ENCODE measurements at regions not wholly inside any gene's neighbourhood (a gene's known extent, or its start where the extent isn't known, plus 50 kb on each side); places are given as distances from the start of the nearest gene placed in this dataset.

- no peaks in the 10 kb centered on the region for H3K27me3 ChIP-seq (ENCODE audit: control insufficient read depth in 4 of 4, insufficient read depth in 4 of 4, low read length in 3 of 4)
- no peaks in the 10 kb centered on the region for H3K36me3 ChIP-seq (ENCODE audit: control insufficient read depth in 4 of 4, insufficient read depth in 3 of 4, low read depth in 1 of 4, low read length in 3 of 4)
- no peaks in the 10 kb centered on the region for H3K4me1 ChIP-seq (ENCODE audit: control insufficient read depth in 4 of 4, insufficient read depth in 4 of 4, low read length in 3 of 4)
- no peak for DNase-seq (ENCODE audit: low spot score)
- H3K27ac ChIP-seq (ENCODE audit: low read depth in 1 of 2, low read length in 2 of 2), result no peak overlapping the region
- 85% methylated on average over 7 of the region's 7 CpGs for WGBS
- H3K9ac ChIP-seq (ENCODE audit: low read depth in 1 of 2, low read length in 2 of 2), result no peak overlapping the region
- no peaks in the 10 kb centered on the region for H3K9me3 ChIP-seq (ENCODE audit: control insufficient read depth in 4 of 4, low read length in 3 of 4)
- TF ChIP-seq YY1 (IDR thresholded peaks at IDR 0.05), result no peak
- TF ChIP-seq GABPA (IDR thresholded peaks at IDR 0.05 in 1 of 2, conservative IDR thresholded peaks at IDR 0.05 in 1 of 2), result no peak
- TF ChIP-seq FOXA2 (IDR thresholded peaks at IDR 0.05), result no peak
- no peak for TF ChIP-seq NR2F2 (IDR thresholded peaks at IDR 0.05)
- no peak for TF ChIP-seq TAF1 (conservative IDR thresholded peaks at IDR 0.05)
- TF ChIP-seq, protein P1, sequence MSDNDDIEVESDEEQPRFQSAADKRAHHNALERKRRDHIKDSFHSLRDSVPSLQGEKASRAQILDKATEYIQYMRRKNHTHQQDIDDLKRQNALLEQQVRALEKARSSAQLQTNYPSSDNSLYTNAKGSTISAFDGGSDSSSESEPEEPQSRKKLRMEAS (IDR thresholded peaks at IDR 0.05), result no peak
- TF ChIP-seq RXRA (IDR thresholded peaks at IDR 0.05), result no peak
- TF ChIP-seq EGR1 (IDR thresholded peaks at IDR 0.05; ENCODE audit: low read depth in 2 of 2), result no peak
- TF ChIP-seq RAD21 (IDR thresholded peaks at IDR 0.05), result no peak
- TF ChIP-seq SP1 (IDR thresholded peaks at IDR 0.05), result no peak
- TF ChIP-seq JUND (IDR thresholded peaks at IDR 0.05), result no peak
- TF ChIP-seq, protein P2, sequence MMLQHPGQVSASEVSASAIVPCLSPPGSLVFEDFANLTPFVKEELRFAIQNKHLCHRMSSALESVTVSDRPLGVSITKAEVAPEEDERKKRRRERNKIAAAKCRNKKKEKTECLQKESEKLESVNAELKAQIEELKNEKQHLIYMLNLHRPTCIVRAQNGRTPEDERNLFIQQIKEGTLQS (IDR thresholded peaks at IDR 0.05), result no peak
- no peak for TF ChIP-seq REST (IDR thresholded peaks at IDR 0.05)
- TF ChIP-seq HNF4A (conservative IDR thresholded peaks at IDR 0.05), result no peak
- TF ChIP-seq, protein P3, sequence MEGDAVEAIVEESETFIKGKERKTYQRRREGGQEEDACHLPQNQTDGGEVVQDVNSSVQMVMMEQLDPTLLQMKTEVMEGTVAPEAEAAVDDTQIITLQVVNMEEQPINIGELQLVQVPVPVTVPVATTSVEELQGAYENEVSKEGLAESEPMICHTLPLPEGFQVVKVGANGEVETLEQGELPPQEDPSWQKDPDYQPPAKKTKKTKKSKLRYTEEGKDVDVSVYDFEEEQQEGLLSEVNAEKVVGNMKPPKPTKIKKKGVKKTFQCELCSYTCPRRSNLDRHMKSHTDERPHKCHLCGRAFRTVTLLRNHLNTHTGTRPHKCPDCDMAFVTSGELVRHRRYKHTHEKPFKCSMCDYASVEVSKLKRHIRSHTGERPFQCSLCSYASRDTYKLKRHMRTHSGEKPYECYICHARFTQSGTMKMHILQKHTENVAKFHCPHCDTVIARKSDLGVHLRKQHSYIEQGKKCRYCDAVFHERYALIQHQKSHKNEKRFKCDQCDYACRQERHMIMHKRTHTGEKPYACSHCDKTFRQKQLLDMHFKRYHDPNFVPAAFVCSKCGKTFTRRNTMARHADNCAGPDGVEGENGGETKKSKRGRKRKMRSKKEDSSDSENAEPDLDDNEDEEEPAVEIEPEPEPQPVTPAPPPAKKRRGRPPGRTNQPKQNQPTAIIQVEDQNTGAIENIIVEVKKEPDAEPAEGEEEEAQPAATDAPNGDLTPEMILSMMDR (IDR thresholded peaks at IDR 0.05; ENCODE audit: low read depth, low read length, missing input control), result no peak
- TF ChIP-seq FOXA1 (IDR thresholded peaks at IDR 0.05), result no peak
- no peak overlapping the region for H3K4me3 ChIP-seq (ENCODE audit: low read depth in 1 of 3, low read length in 3 of 3)
Measured at GRCh38 chr2:142718576-142719155, 158.8 kb upstream of the KYNU start.

- 91% methylated on average over 6 of the region's 6 CpGs for WGBS
- no peaks in the 10 kb centered on the region for H3K27me3 ChIP-seq (ENCODE audit: control insufficient read depth in 4 of 4, insufficient read depth in 4 of 4, low read length in 3 of 4)
- no peak overlapping the region for H3K4me3 ChIP-seq (ENCODE audit: low read depth in 1 of 3, low read length in 3 of 3)
- no peak overlapping the region for H3K9ac ChIP-seq (ENCODE audit: low read depth in 1 of 2, low read length in 2 of 2)
- no peaks in the 10 kb centered on the region for H3K36me3 ChIP-seq (ENCODE audit: control insufficient read depth in 4 of 4, insufficient read depth in 3 of 4, low read depth in 1 of 4, low read length in 3 of 4)
- no peaks in the 10 kb centered on the region for H3K9me3 ChIP-seq (ENCODE audit: control insufficient read depth in 4 of 4, low read length in 3 of 4)
- no peak overlapping the region for H3K27ac ChIP-seq (ENCODE audit: low read depth in 1 of 2, low read length in 2 of 2)
- DNase-seq (ENCODE audit: low spot score), result no peak
- no peaks in the 10 kb centered on the region for H3K4me1 ChIP-seq (ENCODE audit: control insufficient read depth in 4 of 4, insufficient read depth in 4 of 4, low read length in 3 of 4)
- TF ChIP-seq, protein P2 (IDR thresholded peaks at IDR 0.05), result no peak
- TF ChIP-seq REST (IDR thresholded peaks at IDR 0.05), result no peak
- no peak for TF ChIP-seq RXRA (IDR thresholded peaks at IDR 0.05)
- no peak for TF ChIP-seq FOXA2 (IDR thresholded peaks at IDR 0.05)
- TF ChIP-seq HNF4G (IDR thresholded peaks at IDR 0.05), result no peak
- no peak for TF ChIP-seq NR2F2 (IDR thresholded peaks at IDR 0.05)
- no peak for TF ChIP-seq ZBTB33 (IDR thresholded peaks at IDR 0.05)
- TF ChIP-seq YY1 (IDR thresholded peaks at IDR 0.05), result no peak
Measured at GRCh38 chr2:142716463-142717242, 160.8 kb upstream of the KYNU start.
